H9 (cell line): ENCODE measurements at regions not wholly inside any gene's neighbourhood (a gene's known extent, or its start where the extent isn't known, plus 50 kb on each side); places are given as distances from the start of the nearest gene placed in this dataset.
"Not testable (repeated sequence)": the region's sequence is repeated elsewhere in the genome, so short reads cannot be mapped to it uniquely, and the experiment has no call there.

Experiments
- DNase-seq: peaks from one replicate; pipeline ENCODE4 v3.0.0-alpha.2; 2017
- H2AFZ ChIP-seq: one replicate; pipeline ENCODE4 v1.6.1; 2013; ENCODE audit warnings: mild to moderate bottlenecking, low read length, control low read depth, moderate library complexity
- H2AK5ac ChIP-seq: 2 replicates; pipeline ENCODE4 v1.6.1; 2013; ENCODE audit warnings: low read length, control low read depth, mixed read lengths; ENCODE audit not compliant: insufficient read length
- H2BK120ac ChIP-seq: one replicate; pipeline ENCODE4 v1.6.1; 2013; ENCODE audit warnings: low read depth, mild to moderate bottlenecking, low read length, control low read depth, inconsistent platforms; ENCODE audit not compliant: poor library complexity, severe bottlenecking
- H2BK12ac ChIP-seq: 2 replicates; pipeline ENCODE4 v1.6.1; 2013; ENCODE audit warnings: low read length, control low read depth, mixed read lengths, low read depth; ENCODE audit not compliant: insufficient read length
- H2BK15ac ChIP-seq: 2 replicates; pipeline ENCODE4 v1.6.1; 2013; ENCODE audit warnings: low read depth, low read length, control low read depth
- H2BK20ac ChIP-seq: one replicate; pipeline ENCODE4 v1.6.1; 2013; ENCODE audit warnings: low read depth, mild to moderate bottlenecking, low read length, control low read depth, inconsistent platforms; ENCODE audit not compliant: poor library complexity, severe bottlenecking
- H2BK5ac ChIP-seq: 2 replicates; pipeline ENCODE4 v1.6.1; 2013; ENCODE audit warnings: low read length, control low read depth, mixed read lengths; ENCODE audit not compliant: insufficient read length
- H3K14ac ChIP-seq: 2 replicates; pipeline ENCODE4 v1.6.1; 2013; ENCODE audit warnings: low read length, control low read depth; ENCODE audit not compliant: insufficient read depth
- H3K18ac ChIP-seq: 2 replicates; pipeline ENCODE4 v1.6.1; 2013; ENCODE audit warnings: low read depth, mild to moderate bottlenecking, mixed read lengths, low read length, control low read depth; ENCODE audit not compliant: insufficient read length
- H3K23ac ChIP-seq: 2 replicates; pipeline ENCODE4 v1.6.1; 2013; ENCODE audit warnings: low read length, control low read depth, mixed read lengths, low read depth; ENCODE audit not compliant: insufficient read length
- H3K23me2 ChIP-seq: 2 replicates; pipeline ENCODE4 v1.6.1; 2013; ENCODE audit warnings: low read depth, mild to moderate bottlenecking, mixed read lengths, low read length, control low read depth; ENCODE audit not compliant: insufficient read length, poor library complexity, severe bottlenecking
- H3K27ac ChIP-seq: 2 replicates; pipeline ENCODE4 v1.5.1; 2013; ENCODE audit warnings: low read length, control low read depth, mixed read lengths, low read depth; ENCODE audit not compliant: insufficient read length
- H3K27me3 ChIP-seq: 2 replicates; pipeline ENCODE4 v1.6.1; 2013; ENCODE audit warnings: low read length, control low read depth, inconsistent platforms; ENCODE audit not compliant: insufficient read depth
- H3K4ac ChIP-seq: 2 replicates; pipeline ENCODE4 v1.6.1; 2013; ENCODE audit warnings: low read depth, mild to moderate bottlenecking, control low read depth, inconsistent platforms, low read length, moderate library complexity
- H3K4me1 ChIP-seq: 2 replicates; pipeline ENCODE4 v1.6.1; 2013; ENCODE audit warnings: low read length, control low read depth, inconsistent platforms; ENCODE audit not compliant: insufficient read depth
- H3K4me2 ChIP-seq: 2 replicates; pipeline ENCODE4 v1.6.1; 2013; ENCODE audit warnings: low read length, control low read depth, mixed read lengths; ENCODE audit not compliant: insufficient read length, insufficient read depth
- H3K56ac ChIP-seq: 2 replicates; pipeline ENCODE4 v1.6.1; 2013; ENCODE audit warnings: low read depth, mild to moderate bottlenecking, mixed read lengths, low read length, control low read depth; ENCODE audit not compliant: insufficient read length
- H3K79me1 ChIP-seq: 2 replicates; pipeline ENCODE4 v1.6.1; 2013; ENCODE audit warnings: low read depth, mild to moderate bottlenecking, moderate library complexity, low read length, control low read depth, inconsistent platforms; ENCODE audit not compliant: insufficient read depth, poor library complexity, severe bottlenecking
- H3K79me2 ChIP-seq: 2 replicates; pipeline ENCODE4 v1.6.1; 2013; ENCODE audit warnings: low read length, control low read depth, inconsistent platforms; ENCODE audit not compliant: insufficient read depth
- H3K9ac ChIP-seq: 2 replicates; pipeline ENCODE4 v1.6.1; 2013; ENCODE audit warnings: low read length, control low read depth, mixed read lengths; ENCODE audit not compliant: insufficient read length; ENCODE audit errors: extremely low read depth
- H3K9me3 ChIP-seq: one replicate; pipeline ENCODE4 v1.6.1; 2013; ENCODE audit warnings: low read depth, low read length, inconsistent platforms; ENCODE audit not compliant: control insufficient read depth
- H3T11ph ChIP-seq: one replicate; pipeline ENCODE4 v1.6.1; 2013; ENCODE audit warnings: mild to moderate bottlenecking, low read length, control low read depth, inconsistent platforms
- H4K20me1 ChIP-seq: one replicate; pipeline ENCODE4 v1.6.1; 2013; ENCODE audit not compliant: control insufficient read depth, insufficient read length, insufficient read depth
- H4K5ac ChIP-seq: 2 replicates; pipeline ENCODE4 v1.6.1; 2013; ENCODE audit warnings: low read depth, mild to moderate bottlenecking, mixed read lengths, low read length, control low read depth; ENCODE audit not compliant: insufficient read length
- H4K8ac ChIP-seq: replicated peaks from 2 replicates; pipeline ENCODE4 v1.6.1; 2013; ENCODE audit warnings: low read length, control low read depth, mixed read lengths, low read depth; ENCODE audit not compliant: insufficient read length
- H4K91ac ChIP-seq: 2 replicates; pipeline ENCODE4 v1.6.1; 2013; ENCODE audit warnings: low read depth, mild to moderate bottlenecking, moderate library complexity, mixed read lengths, low read length, control low read depth; ENCODE audit not compliant: insufficient read length
- H3K27ac Mint-ChIP-seq, 3 experiments: 2 replicates in 2 of 3; 3 replicates in 1 of 3; pipeline ENCODE4 v1.8.0; 2020 to 2021; ENCODE audit warnings: mixed read lengths in 3 of 3, mild to moderate bottlenecking in 1 of 3, moderate library complexity in 1 of 3
- H3K27me3 Mint-ChIP-seq: 2 replicates; pipeline ENCODE4 v1.8.0; 2021; ENCODE audit warnings: low read depth, mild to moderate bottlenecking, moderate library complexity, mixed read lengths
- H3K36me3 Mint-ChIP-seq, 3 experiments: 2 replicates in 2 of 3; 3 replicates in 1 of 3; pipeline ENCODE4 v1.8.0; 2020 to 2021; ENCODE audit warnings: low read depth in 3 of 3, mixed read lengths in 3 of 3; ENCODE audit not compliant: insufficient read depth in 1 of 3
- H3K4me1 Mint-ChIP-seq, 2 experiments: 2 replicates each; pipeline ENCODE4 v1.8.0; 2020; ENCODE audit warnings: mixed read lengths in 2 of 2
- H3K4me3 Mint-ChIP-seq, 2 experiments: 2 replicates in 1 of 2; 3 replicates in 1 of 2; pipeline ENCODE4 v1.8.0; 2020 to 2021; ENCODE audit warnings: mild to moderate bottlenecking in 2 of 2, mixed read lengths in 2 of 2, moderate library complexity in 1 of 2
- H3K9me3 Mint-ChIP-seq, 2 experiments: 2 replicates in 1 of 2; 3 replicates in 1 of 2; pipeline ENCODE4 v1.8.0; 2020; ENCODE audit warnings: mild to moderate bottlenecking in 2 of 2, mixed read lengths in 2 of 2, moderate library complexity in 1 of 2
- WGBS: extraction: QIAGEN DNeasy Blood & Tissue Kit; methylation state at CpG from one replicate; pipeline ENCODE4 v1.1.7; 2013; ENCODE audit warnings: missing lambda C conversion rate, low lambda C conversion rate, mixed read lengths; ENCODE audit not compliant: insufficient read length; ENCODE audit errors: extremely low coverage; 5-methylcytosine and 5-hydroxymethylcytosine counted together

DNA sequence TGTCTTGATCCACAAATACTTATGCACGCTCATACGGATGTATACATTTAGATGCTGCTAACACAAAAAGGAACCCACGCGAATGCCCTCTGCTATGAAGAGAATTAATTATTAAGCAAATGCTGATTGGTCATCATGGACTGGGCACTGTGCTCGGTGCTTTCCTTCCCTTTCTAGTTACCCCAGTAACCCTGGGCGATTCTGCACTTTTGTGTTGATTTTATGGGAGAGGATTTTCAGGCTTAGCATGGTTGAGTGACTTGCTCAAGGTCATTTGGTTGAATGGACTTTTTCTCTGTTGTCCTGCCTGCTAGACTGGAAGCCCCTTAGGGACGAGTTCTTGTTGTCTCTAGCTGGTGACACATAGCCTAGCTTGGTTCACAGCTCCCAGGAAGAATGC lies 94.8 kb upstream of the CRYM start:
- peaks cover 9 to 13% of the 10 kb centered on the region in 2 experiments for H3K4me1 Mint-ChIP-seq
- no CpG with 5 or more reads among the region's 7 CpGs for WGBS
- H3K36me3 Mint-ChIP-seq, result not testable (repeated sequence)

DNA sequence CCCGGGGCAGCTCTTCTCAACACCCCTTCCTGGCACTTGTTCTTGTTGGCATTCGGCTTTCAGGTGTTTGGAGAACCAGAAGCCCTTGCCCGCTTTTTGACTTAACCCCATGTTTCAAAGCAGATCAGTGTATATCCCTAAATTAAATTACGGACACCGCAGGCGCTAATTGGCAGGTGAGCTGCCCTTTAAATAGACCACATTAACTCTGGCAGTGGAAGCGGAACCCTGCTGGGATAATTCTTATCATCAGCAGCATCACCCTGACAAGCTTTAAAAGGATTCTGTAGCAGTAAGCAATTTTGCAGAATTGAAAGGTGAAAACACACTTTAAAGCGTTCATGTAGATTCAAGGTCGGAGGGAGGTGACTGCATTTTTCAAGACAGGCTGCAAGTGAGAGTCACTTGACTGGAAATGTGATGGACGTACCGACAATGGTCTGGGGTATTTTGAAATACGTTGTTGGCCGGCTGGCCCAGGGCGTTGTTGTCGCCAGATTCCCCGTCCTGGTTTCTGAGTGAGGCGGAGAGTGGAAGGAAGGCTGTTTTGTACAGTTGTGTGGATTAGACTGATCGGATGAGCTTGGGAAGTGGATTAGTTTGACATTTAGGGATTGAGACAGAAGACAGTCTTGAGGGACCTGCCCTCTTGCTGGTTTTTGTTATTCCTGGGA lies 94.2 kb upstream of the CRYM start:
- H4K8ac ChIP-seq, H4K91ac ChIP-seq, H2BK15ac ChIP-seq, H3T11ph ChIP-seq, H3K14ac ChIP-seq, H3K9ac ChIP-seq, H3K4ac ChIP-seq, H2BK5ac ChIP-seq, H3K27me3 Mint-ChIP-seq, DNase-seq, H4K20me1 ChIP-seq, H3K9me3 ChIP-seq, H3K56ac ChIP-seq, H2AFZ ChIP-seq, H3K9me3 Mint-ChIP-seq, H3K23me2 ChIP-seq, H2BK12ac ChIP-seq, H2BK20ac ChIP-seq, H3K27ac ChIP-seq, H2BK120ac ChIP-seq, H3K4me1 ChIP-seq, H3K4me2 ChIP-seq, H3K18ac ChIP-seq, H3K79me1 ChIP-seq, H4K5ac ChIP-seq, H3K79me2 ChIP-seq, H2AK5ac ChIP-seq, H3K36me3 Mint-ChIP-seq, H3K23ac ChIP-seq, H3K4me3 Mint-ChIP-seq, H3K27ac Mint-ChIP-seq, H3K27me3 ChIP-seq: not testable (repeated sequence)
- H3K4me1 Mint-ChIP-seq, result peaks cover 9 to 13% of the 10 kb centered on the region in 2 experiments
- WGBS, result no CpG with 5 or more reads among the region's 18 CpGs

More for the DNA sequence above, 94.8 kb upstream of the CRYM start:
- not testable (repeated sequence) for H4K91ac ChIP-seq, H3K27me3 ChIP-seq, H3K9me3 ChIP-seq, H2AFZ ChIP-seq, H2BK12ac ChIP-seq, H3K27me3 Mint-ChIP-seq, H2AK5ac ChIP-seq, H3K9me3 Mint-ChIP-seq, H2BK120ac ChIP-seq, H3K4me1 ChIP-seq, H4K20me1 ChIP-seq, H3K79me2 ChIP-seq, DNase-seq, H2BK5ac ChIP-seq, H2BK20ac ChIP-seq, H3T11ph ChIP-seq, H3K23ac ChIP-seq, H3K4me2 ChIP-seq, H4K8ac ChIP-seq, H3K56ac ChIP-seq, H3K14ac ChIP-seq, H3K18ac ChIP-seq, H3K27ac ChIP-seq, H3K4ac ChIP-seq, H3K27ac Mint-ChIP-seq, H3K23me2 ChIP-seq, H3K79me1 ChIP-seq, H2BK15ac ChIP-seq, H4K5ac ChIP-seq, H3K9ac ChIP-seq, H3K4me3 Mint-ChIP-seq
